ENCODE measurements at regions not wholly inside any gene's neighbourhood (a gene's known extent, or its start where the extent isn't known, plus 50 kb on each side); places are given as distances from the start of the nearest gene placed in this dataset.

DNA sequence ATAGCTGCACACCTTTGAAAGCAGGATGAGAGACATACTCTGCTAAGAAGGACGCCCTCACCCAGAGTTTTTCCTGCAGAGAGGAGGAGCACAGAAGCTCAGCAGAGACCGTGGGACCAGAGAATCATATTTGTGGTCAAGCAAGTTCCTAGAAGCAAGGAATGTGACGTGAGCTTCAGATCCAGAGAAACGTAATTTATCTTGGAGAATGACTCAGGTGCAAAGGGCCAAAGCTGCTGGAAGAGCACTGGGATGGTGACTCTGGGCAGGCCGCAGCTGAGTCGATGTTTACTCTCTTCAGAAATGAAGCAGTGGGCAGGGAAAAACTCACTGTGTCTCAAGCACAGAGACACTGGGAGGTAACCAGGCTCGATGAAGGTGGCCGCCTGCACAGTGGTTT, 50.1 kb upstream of the IGFBP2 start:
- Histone ChIP-seq H3K4ac (ENCODE audit: low read depth, low read length) (no peak overlapping the region), H2AFZ (ENCODE audit: insufficient read depth, low read length, poor library complexity) (no peak overlapping the region), H2BK120ac (ENCODE audit: insufficient read depth, low read length, poor library complexity) (no peak overlapping the region), H3K4me1 (ENCODE audit: control insufficient read depth in 1 of 2, insufficient read depth in 2 of 2, low read length in 2 of 2) (peaks cover 3 to 4% of the 10 kb centered on the region in 2 experiments), H3K36me3 (ENCODE audit: control insufficient read depth in 1 of 2, insufficient read depth in 2 of 2, low read length in 2 of 2) (no peaks in the 10 kb centered on the region), H3K27ac (ENCODE audit: low read depth, low read length) (no peak overlapping the region), H3K79me1 (ENCODE audit: low read length) (no peaks in the 10 kb centered on the region), H3K9me3 (ENCODE audit: insufficient read depth, low read depth, low read length) (peaks cover 2% of the 10 kb centered on the region), H3K79me2 (ENCODE audit: control insufficient read depth, insufficient read depth, low read length, poor library complexity) (no peaks in the 10 kb centered on the region), H3K27me3 (ENCODE audit: insufficient read depth, low read length) (no peaks in the 10 kb centered on the region), H4K12ac (ENCODE audit: low read depth, low read length) (no peak overlapping the region), H3K18ac (ENCODE audit: low read length) (no peak overlapping the region), H4K91ac (ENCODE audit: low read depth, low read length) (no peak overlapping the region), H2AK5ac (ENCODE audit: low read length) (no peak overlapping the region), H3K4me3 (ENCODE audit: low read depth, low read length) (no peak overlapping the region), H3K14ac (ENCODE audit: low read length) (no peak overlapping the region), H3K9ac (ENCODE audit: low read length) (no peak overlapping the region), H3K4me2 (ENCODE audit: low read length) (no peak overlapping the region), H2BK12ac (ENCODE audit: low read length) (no peak overlapping the region), H4K8ac (ENCODE audit: low read depth, low read length) (no peak overlapping the region), H2BK5ac (ENCODE audit: low read depth, low read length, poor library complexity) (no peak overlapping the region), H3K23ac (ENCODE audit: low read length) (no peak overlapping the region)
- DNase-seq: no peak
- no CpG with 5 or more reads among the region's 8 CpGs for WGBS (ENCODE audit: extremely low coverage, insufficient coverage, insufficient read length)
